ENCODE measurements at regions not wholly inside any gene's neighbourhood (a gene's known extent, or its start where the extent isn't known, plus 50 kb on each side); places are given as distances from the start of the nearest gene placed in this dataset.

DNA sequence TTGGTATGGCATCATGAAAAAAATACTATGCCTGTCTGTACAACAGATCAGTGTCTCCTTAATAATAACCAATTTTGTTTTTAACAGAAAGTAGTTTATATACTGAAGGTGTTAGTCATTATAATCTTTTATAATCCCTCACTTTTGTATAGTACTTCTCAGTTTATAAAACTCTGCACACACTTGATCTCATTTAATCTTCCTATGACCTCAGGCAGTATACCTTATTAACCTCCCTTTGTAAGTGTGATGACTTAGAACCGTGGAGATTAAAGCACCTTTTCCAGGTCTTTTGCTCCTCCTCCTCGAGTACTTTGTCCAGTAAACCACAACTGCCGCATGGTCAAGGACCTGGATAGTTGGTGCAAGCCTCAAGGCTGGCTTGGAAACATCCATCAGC lies 945.5 kb downstream of the EPHA4 start:
- in situ Hi-C loops (cut with MboI; ENCODE audit: low pct_unique_long_range_greater_than_20kb, low sequenced_read_pairs): no loop called here
- no peak for DNase-seq

DNA sequence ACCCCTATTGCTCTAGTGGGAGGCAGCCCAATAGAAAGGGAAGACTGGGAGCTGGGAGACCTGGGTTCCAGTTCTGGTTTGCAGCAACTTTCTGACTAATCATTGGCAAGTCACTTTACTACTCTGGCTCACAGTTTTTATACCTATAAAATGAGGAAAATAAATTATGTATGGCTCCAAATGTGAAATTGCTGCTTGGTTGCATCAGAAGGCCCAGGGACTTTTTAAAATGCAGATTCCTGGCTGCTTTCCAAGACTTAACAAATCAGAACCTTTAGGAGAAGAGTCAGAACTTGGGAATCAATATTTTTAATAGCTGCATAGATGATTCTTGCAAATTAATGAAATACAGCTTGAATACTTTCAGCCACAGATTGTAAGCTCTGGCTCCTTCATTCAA lies 943.9 kb downstream of the EPHA4 start:
- DNase-seq: no peak
- in situ Hi-C loops (cut with MboI; ENCODE audit: low pct_unique_long_range_greater_than_20kb, low sequenced_read_pairs): no loop called here

DNA sequence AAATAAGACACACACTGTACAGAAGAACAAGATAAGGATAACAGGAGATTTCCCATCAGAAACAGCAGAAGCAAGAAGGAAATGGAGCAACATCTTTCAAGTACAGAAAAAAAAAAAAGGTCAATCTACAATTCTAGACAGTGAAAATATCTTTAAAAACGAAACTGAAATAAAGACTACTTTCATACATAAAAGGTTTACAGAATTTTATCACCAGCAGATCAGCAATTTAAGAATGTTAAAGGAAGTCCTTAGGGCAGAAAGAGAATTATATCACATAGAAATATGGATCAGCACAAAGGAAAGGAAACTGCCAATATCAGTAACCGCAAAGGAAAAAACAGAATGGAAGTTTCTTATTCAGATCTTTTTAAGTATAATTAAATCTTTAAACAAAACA lies 931.0 kb downstream of the EPHA4 start:
- DNase-seq: no peak
- in situ Hi-C loops (cut with MboI; ENCODE audit: low pct_unique_long_range_greater_than_20kb, low sequenced_read_pairs): no loop called here

DNA sequence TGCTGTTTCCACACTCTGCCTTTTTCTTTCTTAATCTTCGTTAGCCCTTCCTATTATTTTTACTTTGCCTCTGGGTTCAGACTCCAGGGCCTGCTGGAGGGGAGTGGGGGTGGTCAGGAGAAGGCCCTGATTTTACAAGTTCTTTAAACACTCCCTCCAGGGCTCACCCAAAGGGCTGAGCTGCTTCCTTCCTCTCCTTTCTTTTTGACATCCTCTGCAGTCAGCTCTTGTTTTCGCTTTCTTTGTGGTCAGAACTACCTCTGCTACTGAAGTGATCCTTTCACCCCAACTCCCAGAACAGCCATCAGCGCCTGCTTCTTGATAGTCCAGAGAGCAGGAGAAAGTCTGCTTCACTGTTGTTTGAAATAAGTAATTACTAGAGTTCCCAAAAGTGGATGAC lies 925.7 kb downstream of the EPHA4 start:
- in situ Hi-C loops (cut with MboI; ENCODE audit: low pct_unique_long_range_greater_than_20kb, low sequenced_read_pairs): no loop called here
- no peak for DNase-seq

DNA sequence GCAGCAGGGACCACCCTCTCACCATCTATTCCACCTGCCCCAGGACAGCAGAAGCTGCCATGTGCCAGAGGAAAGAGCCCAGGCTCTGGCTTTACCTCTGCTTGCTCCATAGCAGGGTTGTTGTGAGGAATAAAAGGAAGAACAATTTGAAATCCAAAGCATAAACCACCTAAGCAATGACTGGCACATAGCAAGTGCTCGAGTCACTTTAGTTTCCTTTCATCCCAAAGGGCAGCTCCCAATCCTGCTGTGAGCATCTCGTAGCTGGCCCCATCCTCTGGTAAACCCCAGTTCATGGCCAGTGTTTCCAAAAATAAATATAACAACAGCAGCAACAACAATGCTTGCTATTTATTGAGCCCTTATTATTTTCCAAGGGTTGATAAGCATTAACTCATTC lies 923.5 kb downstream of the EPHA4 start:
- no peak for DNase-seq

DNA sequence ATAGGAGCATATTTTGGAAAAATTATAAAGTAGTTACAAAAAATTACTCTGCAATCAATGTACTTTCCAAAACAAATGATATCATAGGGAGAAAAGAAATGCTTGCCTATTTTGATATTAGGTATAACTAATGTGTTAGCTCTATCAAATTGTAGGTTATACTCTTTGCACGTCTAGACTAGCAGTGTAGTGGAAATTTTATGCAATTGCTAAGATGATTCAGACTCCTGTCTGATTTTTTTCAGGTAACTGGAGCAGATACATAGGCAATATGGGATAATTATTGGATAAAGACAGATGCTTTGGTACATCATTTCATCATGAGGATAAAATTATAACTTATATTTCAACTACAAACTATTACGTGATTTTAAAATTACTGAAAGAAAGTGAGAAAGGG lies 918.3 kb downstream of the EPHA4 start:
- in situ Hi-C loops (cut with MboI; ENCODE audit: low pct_unique_long_range_greater_than_20kb, low sequenced_read_pairs): no loop called here
- DNase-seq: no peak

More for the DNA sequence above, 923.5 kb downstream of the EPHA4 start:
- in situ Hi-C loops (cut with MboI; ENCODE audit: low pct_unique_long_range_greater_than_20kb, low sequenced_read_pairs): no loop called here

DNA sequence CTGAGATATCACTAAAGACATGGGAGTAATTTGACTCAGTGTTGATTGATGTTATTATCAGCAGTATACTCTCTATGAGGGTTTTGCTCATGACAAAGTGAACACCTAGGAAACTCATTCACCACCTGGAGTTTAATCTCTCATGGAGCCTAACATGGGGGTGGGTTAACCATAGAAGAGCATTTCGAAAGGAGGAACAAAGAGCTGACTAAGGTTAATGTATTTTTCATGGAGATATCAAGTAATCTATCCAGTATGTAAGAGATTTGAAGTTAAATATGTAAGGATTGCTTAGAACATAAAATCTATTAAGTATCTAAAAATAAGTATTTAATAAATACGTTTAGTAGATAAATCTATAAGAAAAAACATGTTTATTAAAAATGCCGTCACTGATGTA lies 917.8 kb downstream of the EPHA4 start:
- in situ Hi-C loops (cut with MboI; ENCODE audit: low pct_unique_long_range_greater_than_20kb, low sequenced_read_pairs): no loop called here
- DNase-seq: no peak

DNA sequence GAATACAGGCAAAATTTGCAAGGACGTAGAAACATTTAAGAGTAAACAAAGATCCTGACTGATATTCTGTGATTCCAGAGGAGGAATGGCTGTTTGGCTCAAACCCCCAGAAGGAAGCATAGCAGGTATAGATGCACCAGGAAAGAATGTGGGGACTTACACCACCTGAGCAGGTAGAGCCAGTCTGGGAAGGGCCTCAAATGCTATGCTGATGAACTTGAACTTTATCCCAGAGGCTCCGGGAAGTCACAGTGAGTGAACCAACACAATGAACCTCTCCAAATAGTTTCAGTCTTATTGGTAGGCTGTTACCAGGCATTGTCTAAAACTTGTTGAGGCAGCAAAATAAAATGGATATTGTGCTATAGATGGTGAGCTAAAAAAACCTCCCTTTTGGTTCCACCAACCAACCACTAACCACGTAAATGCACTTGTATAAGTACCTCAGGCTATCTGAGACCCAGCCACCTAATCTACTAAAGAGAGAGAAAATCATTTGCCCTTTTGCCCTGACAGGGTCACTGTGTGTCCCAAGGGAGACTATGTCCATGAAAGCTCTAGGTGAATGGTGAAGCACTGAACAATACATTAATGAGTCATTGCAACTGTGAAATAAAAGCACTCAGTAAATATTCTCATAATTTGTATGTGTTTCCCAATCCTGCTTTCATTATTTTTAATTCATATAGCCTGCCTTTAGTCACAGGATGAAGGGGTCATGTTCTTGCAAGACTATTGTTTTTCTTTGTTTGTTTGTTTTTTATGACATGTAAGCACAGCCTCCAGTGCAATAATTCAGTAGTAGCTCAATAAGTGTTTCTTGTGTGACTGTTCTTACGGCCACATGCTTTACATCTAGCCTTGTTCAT lies 911.6 kb downstream of the EPHA4 start:
- DNase-seq: no peak
- in situ Hi-C loops (cut with MboI; ENCODE audit: low pct_unique_long_range_greater_than_20kb, low sequenced_read_pairs): no loop called here

DNA sequence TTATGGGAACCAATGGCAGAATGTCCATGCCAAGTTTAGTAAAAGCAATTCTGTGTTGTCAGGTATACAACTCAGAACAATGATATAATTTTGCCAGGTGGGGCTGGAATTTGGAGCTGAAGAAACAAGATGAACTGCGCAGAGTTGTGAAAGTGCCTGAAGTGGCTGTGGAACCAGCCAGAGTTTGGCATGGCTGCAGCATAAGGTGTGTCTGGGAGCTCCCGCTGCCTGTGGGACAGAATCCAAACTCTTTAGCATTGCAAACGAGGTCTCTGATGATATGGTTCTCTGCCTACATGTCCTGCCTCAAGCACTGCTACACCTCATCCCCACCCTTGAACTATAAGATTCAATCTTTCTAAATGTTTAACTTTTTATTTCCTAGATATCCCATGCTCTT lies 909.7 kb downstream of the EPHA4 start:
- in situ Hi-C loops (cut with MboI; ENCODE audit: low pct_unique_long_range_greater_than_20kb, low sequenced_read_pairs): no loop called here

DNA sequence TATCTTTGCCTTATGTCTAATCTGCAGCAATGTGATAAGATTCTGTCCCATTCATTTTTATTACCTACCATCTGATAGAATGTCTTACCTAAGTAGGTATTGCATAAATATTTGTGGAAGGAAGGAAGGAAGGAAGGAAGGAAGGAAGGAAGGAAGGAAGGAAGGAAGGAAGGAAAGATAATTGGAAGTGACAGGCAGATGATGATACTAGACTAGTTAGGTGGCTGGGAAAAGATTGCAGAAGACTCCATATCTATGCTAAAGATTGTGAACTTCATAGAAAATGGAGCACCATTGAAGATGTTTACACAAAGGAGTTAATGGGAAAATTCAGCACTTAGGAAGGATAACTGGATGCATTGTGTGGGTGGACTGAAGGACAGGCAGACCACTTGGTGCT lies 909.0 kb downstream of the EPHA4 start:
- in situ Hi-C loops (cut with MboI; ENCODE audit: low pct_unique_long_range_greater_than_20kb, low sequenced_read_pairs): no loop called here
- no peak for DNase-seq

More for the DNA sequence above, 909.7 kb downstream of the EPHA4 start:
- DNase-seq: no peak

DNA sequence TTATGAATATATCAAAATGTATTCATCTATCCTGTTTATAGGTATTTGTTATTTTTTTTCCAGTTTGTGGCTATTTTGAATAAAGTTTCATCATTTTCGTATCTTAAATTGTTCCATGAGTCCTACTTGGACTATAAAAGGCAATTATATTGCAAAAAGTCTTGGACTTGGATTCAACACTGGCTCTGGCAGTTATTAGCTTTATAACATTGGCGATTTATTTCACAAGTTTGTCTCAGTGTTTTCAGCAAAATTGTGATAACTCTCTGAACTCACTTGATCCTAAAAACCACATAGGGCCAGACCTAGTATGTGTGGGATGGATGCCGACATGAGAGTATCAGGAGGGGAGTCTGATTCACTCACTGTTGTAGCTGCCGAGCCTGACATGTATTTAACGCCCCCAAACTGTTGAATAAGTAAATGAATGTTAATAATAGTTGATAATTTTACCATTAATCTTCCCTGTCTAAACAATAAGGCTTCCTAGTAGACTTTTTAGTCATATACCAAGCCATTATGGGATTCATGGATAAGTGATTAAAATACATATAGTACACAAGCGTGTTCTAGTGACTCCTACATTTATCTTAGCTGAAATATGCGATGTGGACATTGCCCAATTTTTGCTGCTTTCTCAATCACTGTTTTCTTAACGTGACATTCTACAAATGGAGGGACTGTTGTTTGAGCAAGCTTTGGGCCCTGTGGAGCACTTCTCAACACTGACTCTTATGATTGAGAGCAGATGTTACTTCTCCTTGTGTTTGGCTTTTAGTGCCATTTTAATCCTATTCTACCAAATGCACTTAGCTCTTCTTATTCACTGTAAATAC lies 907.6 kb downstream of the EPHA4 start:
- in situ Hi-C loops (cut with MboI; ENCODE audit: low pct_unique_long_range_greater_than_20kb, low sequenced_read_pairs): no loop called here
- DNase-seq: no peak

DNA sequence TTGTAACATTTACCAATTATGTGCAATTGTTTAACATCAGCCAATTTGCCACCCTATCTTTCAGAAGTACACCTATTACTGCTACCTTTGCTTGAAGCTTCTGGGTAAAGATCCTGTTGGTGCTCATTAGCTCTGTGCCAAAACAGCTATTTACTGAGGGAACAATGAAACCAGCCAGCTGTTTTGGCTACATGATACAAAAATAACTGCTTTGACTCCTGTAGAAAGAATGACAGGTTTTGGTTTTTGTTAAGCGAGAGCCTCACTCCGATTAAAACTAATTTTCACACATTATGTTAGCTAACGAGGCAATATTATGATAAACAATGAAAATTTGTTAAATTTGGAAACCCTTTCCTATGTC lies 907.0 kb downstream of the EPHA4 start:
- in situ Hi-C loops (cut with MboI; ENCODE audit: low pct_unique_long_range_greater_than_20kb, low sequenced_read_pairs): no loop called here
- DNase-seq: no peak

DNA sequence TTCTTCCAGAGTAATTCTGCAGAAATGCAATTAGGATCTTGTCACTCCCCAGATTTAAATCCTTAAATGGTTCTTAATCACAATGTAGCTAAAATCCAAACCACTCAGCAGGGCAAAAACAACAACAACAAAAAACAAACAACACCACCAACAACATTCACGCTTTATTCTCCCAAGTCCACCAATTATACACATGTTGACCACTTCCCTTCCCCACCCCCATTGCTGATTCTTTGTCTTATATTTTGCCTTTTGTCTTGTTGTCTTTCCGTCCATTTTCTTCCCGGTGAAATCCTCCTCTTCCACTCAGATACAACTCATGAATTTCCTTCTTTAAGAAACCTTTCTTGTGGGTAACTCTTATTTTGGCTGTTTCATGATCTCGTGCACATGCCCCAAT lies 902.8 kb downstream of the EPHA4 start:
- no peak for DNase-seq
- in situ Hi-C loops (cut with MboI; ENCODE audit: low pct_unique_long_range_greater_than_20kb, low sequenced_read_pairs): no loop called here

DNA sequence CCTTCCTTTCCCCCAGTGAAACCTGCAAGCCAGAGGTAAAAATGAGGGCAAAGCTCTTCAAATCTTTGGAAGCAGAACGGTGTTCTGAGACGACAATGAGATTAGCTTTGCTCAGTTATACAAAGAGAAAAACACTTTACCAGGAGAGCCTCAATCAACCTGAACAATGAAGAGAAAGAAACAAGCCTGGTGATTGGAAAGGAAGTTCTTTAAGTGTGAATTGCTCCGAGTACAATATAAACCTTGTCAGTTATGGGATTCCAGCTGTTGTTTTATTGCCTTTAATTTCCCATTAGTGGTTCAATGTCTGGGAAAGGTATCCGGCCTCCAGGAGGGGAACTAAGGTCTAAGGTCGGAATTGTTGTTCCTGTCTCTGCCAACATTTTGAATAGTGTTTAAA lies 901.6 kb downstream of the EPHA4 start:
- in situ Hi-C loops (cut with MboI; ENCODE audit: low pct_unique_long_range_greater_than_20kb, low sequenced_read_pairs): no loop called here
- no peak for DNase-seq

DNA sequence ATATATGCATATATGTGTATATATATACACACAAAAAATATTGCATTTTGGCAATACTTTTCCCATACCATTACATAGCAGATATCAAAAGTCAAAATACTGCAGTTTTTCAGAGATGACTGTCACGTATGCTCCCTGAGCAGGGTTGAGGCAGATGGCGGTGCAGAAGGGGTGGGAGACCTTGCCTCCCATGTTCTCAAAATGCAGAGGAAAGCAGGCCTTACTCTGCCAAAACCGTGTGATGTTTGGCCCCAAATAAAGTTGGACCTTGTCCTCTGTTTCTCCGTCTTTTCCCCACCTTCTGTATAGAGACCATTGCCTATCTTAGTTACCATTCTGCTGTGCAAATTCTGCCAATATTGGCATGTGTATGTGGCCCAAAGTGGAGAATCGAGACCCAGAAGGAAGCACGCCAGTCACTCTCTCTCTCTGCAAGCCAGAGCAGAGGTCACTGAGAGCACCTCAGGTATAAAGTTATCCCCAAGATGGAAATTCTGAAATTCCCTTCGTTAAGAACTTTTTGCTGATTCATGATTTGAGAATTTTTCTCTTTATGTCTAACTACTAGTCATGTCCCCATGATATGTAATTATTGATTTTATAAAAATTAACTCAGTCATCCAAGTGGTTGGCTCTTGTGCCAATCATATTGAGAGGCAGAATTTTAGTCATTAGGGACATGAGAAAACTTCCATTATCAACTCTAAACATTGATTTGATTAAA lies 898.8 kb downstream of the EPHA4 start:
- in situ Hi-C loops (cut with MboI; ENCODE audit: low pct_unique_long_range_greater_than_20kb, low sequenced_read_pairs): no loop called here
- no peak for DNase-seq

DNA sequence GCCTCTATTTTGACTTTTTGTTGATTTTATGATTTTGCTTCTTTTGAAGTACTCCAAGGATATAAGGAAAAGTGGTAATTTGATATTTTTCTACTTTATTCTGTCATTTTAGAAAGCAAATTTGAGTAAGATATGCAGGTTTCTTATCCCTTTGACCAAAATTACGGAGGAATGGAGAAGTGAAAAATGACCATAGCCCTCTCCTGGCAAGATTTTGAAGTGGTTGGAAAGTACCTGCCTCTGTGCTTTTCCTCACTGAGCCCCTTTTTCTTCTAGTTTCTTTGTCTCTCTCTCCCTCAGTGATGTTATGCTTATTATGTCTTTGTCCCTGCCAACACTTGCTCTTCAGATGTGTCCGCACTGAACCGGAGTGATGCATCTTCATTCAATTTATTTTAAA lies 898.1 kb downstream of the EPHA4 start:
- in situ Hi-C loops (cut with MboI; ENCODE audit: low pct_unique_long_range_greater_than_20kb, low sequenced_read_pairs): no loop called here

DNA sequence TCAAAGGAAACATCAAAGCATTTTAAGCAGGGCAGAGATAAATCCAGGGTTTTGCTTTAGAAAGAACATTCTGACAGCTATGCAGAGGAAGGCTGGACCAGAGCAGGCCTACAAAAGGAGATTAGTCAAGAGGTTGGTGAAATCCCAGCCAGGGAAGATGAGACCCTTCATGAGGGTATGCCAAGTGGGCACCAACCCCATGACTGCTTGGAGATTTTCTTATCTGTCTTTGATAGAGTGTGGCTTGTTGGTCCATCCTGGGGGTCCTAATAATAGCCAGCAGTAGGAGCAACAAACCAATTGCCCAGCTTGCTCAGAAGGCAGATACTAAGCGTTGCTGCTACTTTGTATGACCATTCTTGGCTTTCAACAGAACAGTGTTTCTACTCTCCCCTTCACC lies 895.4 kb downstream of the EPHA4 start:
- in situ Hi-C loops (cut with MboI; ENCODE audit: low pct_unique_long_range_greater_than_20kb, low sequenced_read_pairs): loop anchor here (25.0 kb wide), 1 partner anchor 886 kb away; the partner anchor contains the start of gene EPHA4
- no peak for DNase-seq

More for the DNA sequence above, 898.1 kb downstream of the EPHA4 start:
- no peak for DNase-seq

DNA sequence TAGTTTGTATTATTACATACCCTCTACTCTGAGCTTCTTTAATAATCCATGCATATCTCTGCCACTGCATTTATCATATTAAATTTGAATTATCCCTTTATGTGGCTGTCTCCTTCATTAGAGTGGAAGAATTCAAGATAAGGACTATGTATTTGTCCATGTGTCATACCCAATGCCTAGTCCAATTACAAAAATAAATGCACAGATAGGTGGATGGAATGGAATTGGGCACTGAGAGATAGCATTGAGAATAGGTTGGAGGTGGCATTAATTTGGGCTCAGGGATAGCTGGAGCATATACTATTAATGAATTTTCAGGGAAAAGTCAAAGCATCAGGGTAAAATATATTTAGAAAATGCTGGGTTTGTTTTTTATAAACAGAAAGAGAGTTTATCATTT lies 893.2 kb downstream of the EPHA4 start:
- DNase-seq: no peak
- in situ Hi-C loops (cut with MboI; ENCODE audit: low pct_unique_long_range_greater_than_20kb, low sequenced_read_pairs): loop anchor here (25.0 kb wide), 1 partner anchor 883 kb away; the partner anchor contains the start of gene EPHA4

DNA sequence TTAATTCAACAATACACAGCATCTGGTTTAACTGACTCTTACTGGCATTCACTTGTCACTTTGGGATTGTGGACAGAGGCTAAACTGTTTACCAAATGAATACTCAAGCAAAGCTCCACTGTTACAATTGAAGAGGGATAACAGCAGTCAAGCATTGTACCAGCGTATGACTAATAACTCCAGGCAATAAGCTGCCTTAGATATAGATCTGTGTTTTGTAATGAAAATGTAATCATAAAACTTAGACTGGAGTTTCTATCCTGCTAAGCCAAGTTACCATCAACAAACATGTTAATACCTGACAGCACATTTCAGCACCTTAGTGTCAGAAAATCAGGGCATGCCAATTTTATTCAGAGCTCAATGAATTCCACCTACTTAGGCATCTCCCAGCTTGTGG lies 889.5 kb downstream of the EPHA4 start:
- in situ Hi-C loops (cut with MboI; ENCODE audit: low pct_unique_long_range_greater_than_20kb, low sequenced_read_pairs): loop anchor here (25.0 kb wide), 1 partner anchor 880 kb away; the partner anchor contains the start of gene EPHA4
- no peak for DNase-seq

DNA sequence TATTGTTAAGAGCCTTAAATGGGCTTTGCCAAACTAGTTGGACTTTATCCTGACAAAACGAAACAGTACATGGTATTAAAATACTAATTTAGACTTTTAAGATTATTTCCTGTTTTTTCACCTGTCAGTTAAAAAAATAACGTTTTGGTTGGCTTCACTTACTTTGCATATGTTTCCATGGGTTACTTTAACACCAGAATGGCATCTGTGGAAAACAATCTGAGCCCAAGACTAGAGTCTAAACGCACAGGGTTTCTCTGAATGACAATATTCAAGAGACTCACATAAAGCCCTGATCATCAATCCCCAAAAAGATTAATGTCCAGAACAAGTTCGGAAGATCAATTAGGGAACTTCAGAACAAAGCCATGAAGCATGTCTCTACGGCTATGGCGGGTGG lies 888.0 kb downstream of the EPHA4 start:
- no peak for DNase-seq
- in situ Hi-C loops (cut with MboI; ENCODE audit: low pct_unique_long_range_greater_than_20kb, low sequenced_read_pairs): loop anchor here (25.0 kb wide), 1 partner anchor 878 kb away; the partner anchor contains the start of gene EPHA4
